PC-9 (cell line): ENCODE measurements at regions not wholly inside any gene's neighbourhood (a gene's known extent, or its start where the extent isn't known, plus 50 kb on each side); places are given as distances from the start of the nearest gene placed in this dataset.

Experiments
- CTCF ChIP-seq: fragments of 200-600 bp; sonication (generic); conservative IDR thresholded peaks from 2 replicates; pipeline ENCODE4 v1.6.1; 2017; ENCODE audit warnings: mixed run types, antibody characterized with exemption, mild to moderate bottlenecking, moderate library complexity
- EZH2 ChIP-seq: fragments of 200-600 bp; sonication (generic); IDR thresholded peaks from 2 replicates; pipeline ENCODE4 v1.8.0; 2017; ENCODE audit warnings: antibody characterized with exemption, low read depth

- TF ChIP-seq CTCF (no peak), EZH2 (no peak)
Measured at GRCh38 chr5:107323536-107323935, 347.2 kb downstream of the EFNA5 start.
